ENCODE measurements at regions not wholly inside any gene's neighbourhood (a gene's known extent, or its start where the extent isn't known, plus 50 kb on each side); places are given as distances from the start of the nearest gene placed in this dataset.

GRCh38 chr22:27483095-27483785, 318.3 kb downstream of the MN1 start:
- no peak for TF ChIP-seq JUND (IDR thresholded peaks at IDR 0.05; ENCODE audit: low read length)
- TF ChIP-seq RFX5 (IDR thresholded peaks at IDR 0.05; ENCODE audit: borderline replicate concordance, low read depth, low read length): no peak
- TF ChIP-seq CBX8 (IDR thresholded peaks at IDR 0.05; ENCODE audit: borderline replicate concordance, low read depth, low read length): no peak
- no peak for TF ChIP-seq HDAC6 (IDR thresholded peaks at IDR 0.05; ENCODE audit: low read depth, low read length)
- TF ChIP-seq GABPA (IDR thresholded peaks at IDR 0.05; ENCODE audit: borderline replicate concordance, insufficient read depth, low read length): no peak
- TF ChIP-seq POLR2A (IDR thresholded peaks at IDR 0.05; ENCODE audit: control extremely low read depth in 1 of 2, low read depth in 2 of 2, low read length in 2 of 2): no peak
- no peak for TF ChIP-seq E2F6 (IDR thresholded peaks at IDR 0.05)
- TF ChIP-seq, protein P1, sequence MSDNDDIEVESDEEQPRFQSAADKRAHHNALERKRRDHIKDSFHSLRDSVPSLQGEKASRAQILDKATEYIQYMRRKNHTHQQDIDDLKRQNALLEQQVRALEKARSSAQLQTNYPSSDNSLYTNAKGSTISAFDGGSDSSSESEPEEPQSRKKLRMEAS (IDR thresholded peaks at IDR 0.05): no peak
- no peak for TF ChIP-seq EP300 (IDR thresholded peaks at IDR 0.05; ENCODE audit: borderline replicate concordance in 1 of 2, low read depth in 2 of 2, low read length in 2 of 2)
- TF ChIP-seq TCF12 (IDR thresholded peaks at IDR 0.05; ENCODE audit: low read depth, low read length): no peak
- TF ChIP-seq EZH2 (IDR thresholded peaks at IDR 0.05; ENCODE audit: low read depth, low read length, severe bottlenecking): no peak

Data from H1 (cell line).